Caco-2 (cell line): ENCODE measurements at regions not wholly inside any gene's neighbourhood (a gene's known extent, or its start where the extent isn't known, plus 50 kb on each side); places are given as distances from the start of the nearest gene placed in this dataset.

Source experiments
- BruUV-seq: library from RNA; stranded (reverse); fragments of 400-500 nt; replicated peaks from 2 replicates; lab custom pipeline; 2021; lab: Mats Ljungman, UMichigan
- CTCF ChIA-PET: fragments of 300-600 bp; sonication (Branson Sonifier 250); formaldehyde crosslinking; loops from one replicate; lab custom pipeline; 2022; ENCODE audit warnings: antibody characterized with exemption; lab: Charles Lee
- POLR2A ChIA-PET: fragments of 300-600 bp; sonication (Branson Sonifier 250); formaldehyde crosslinking; loops from one replicate; lab custom pipeline; 2022; ENCODE audit warnings: antibody characterized with exemption; lab: Charles Lee
- DNase-seq, 2 experiments: peaks; one replicate each; pipeline versions ENCODE4 v3.0.0 to v3.0.0-alpha.2; 2020 to 2022
- H3K27me3 ChIP-seq: replicated peaks from 2 replicates; pipeline ENCODE4 v1.6.0; 2011; ENCODE audit warnings: low read length; ENCODE audit not compliant: control insufficient read depth, insufficient read depth
- H3K36me3 ChIP-seq: 2 replicates; pipeline ENCODE4 v1.5.1; 2011; ENCODE audit warnings: low read length; ENCODE audit not compliant: control insufficient read depth, insufficient read depth
- H3K4me1 ChIP-seq: fragments of 250-450 bp; sonication (Bioruptor Pico); 2 replicates; pipeline ENCODE4 v1.5.1; 2020; ENCODE audit warnings: mild to moderate bottlenecking
- H3K4me3 ChIP-seq: 2 replicates; pipeline ENCODE4 v1.5.1; 2011; ENCODE audit warnings: low read depth, mild to moderate bottlenecking, control low read depth, low read length
- H3K9me3 ChIP-seq: fragments of 250-450 bp; sonication (Bioruptor Pico); 2 replicates; pipeline ENCODE4 v1.5.1; 2020; ENCODE audit warnings: mild to moderate bottlenecking, moderate library complexity
- H3K27ac Mint-ChIP-seq: one replicate; pipeline ENCODE4 v1.8.0; 2022; ENCODE audit warnings: mixed read lengths; ENCODE audit not compliant: unreplicated experiment
- H3K27me3 Mint-ChIP-seq: one replicate; pipeline ENCODE4 v1.8.0; 2022; ENCODE audit warnings: mixed read lengths; ENCODE audit not compliant: insufficient read depth, unreplicated experiment
- H3K36me3 Mint-ChIP-seq: one replicate; pipeline ENCODE4 v1.8.0; 2022; ENCODE audit warnings: mild to moderate bottlenecking, mixed read lengths; ENCODE audit not compliant: insufficient read depth, unreplicated experiment
- H3K4me1 Mint-ChIP-seq: one replicate; pipeline ENCODE4 v1.8.0; 2022; ENCODE audit warnings: low read depth, mixed read lengths; ENCODE audit not compliant: unreplicated experiment
- H3K4me3 Mint-ChIP-seq: one replicate; pipeline ENCODE4 v1.8.0; 2022; ENCODE audit warnings: mild to moderate bottlenecking, moderate library complexity, mixed read lengths; ENCODE audit not compliant: unreplicated experiment
- H3K9me3 Mint-ChIP-seq: one replicate; pipeline ENCODE4 v1.8.0; 2022; ENCODE audit warnings: mixed read lengths; ENCODE audit not compliant: unreplicated experiment
- CTCF ChIP-seq, 2 experiments: fragments of 200-600 bp in 1 of 2; IDR thresholded peaks; 1 replicate in 1 of 2; 2 replicates in 1 of 2; pipeline versions ENCODE4 v1.5.1 to v1.8.0; 2011 to 2022; ENCODE audit warnings: antibody characterized with exemption in 1 of 2, control low read depth in 1 of 2, inconsistent platforms in 1 of 2, low read depth in 1 of 2, low read length in 1 of 2, mild to moderate bottlenecking in 1 of 2, moderate library complexity in 1 of 2; ENCODE audit not compliant: insufficient read depth in 1 of 2, severe bottlenecking in 1 of 2, unreplicated experiment in 1 of 2
- intact Hi-C: fragments of 100-400 bp; cut with micrococcal nuclease; formaldehyde crosslinking; loops from one replicate; pipeline ENCODE4 v1.10.0; 2022; ENCODE audit not compliant: unreplicated experiment

GRCh38 chr16:86984343-86984742 is 332.8 kb downstream of the C16orf95 start:
- H3K9me3 Mint-ChIP-seq, result peaks cover 12% of the 10 kb centered on the region
- CTCF ChIA-PET, result no interaction called here

GRCh38 chr16:86984991-86985647 is 332.1 kb downstream of the C16orf95 start:
- BruUV-seq, result no TSS peak
- H3K4me3 ChIP-seq, result no peak overlapping the region
- intact Hi-C loops, result no loop called here
- no peaks in the 10 kb centered on the region for H3K27me3 ChIP-seq
- Mint-ChIP-seq H3K27me3 (peaks cover 3% of the 10 kb centered on the region), H3K27ac (no peak overlapping the region), H3K36me3 (peaks cover 10% of the 10 kb centered on the region), H3K4me3 (no peak overlapping the region), H3K4me1 (no peaks in the 10 kb centered on the region), H3K9me3 (peaks cover 6% of the 10 kb centered on the region)
- POLR2A ChIA-PET, result no interaction called here
- CTCF ChIA-PET, result no interaction called here
- no peak for DNase-seq
- H3K36me3 ChIP-seq, result no peaks in the 10 kb centered on the region
- peaks cover 12% of the 10 kb centered on the region for H3K9me3 ChIP-seq
- no peak for TF ChIP-seq CTCF (IDR thresholded peaks at IDR 0.05; ENCODE audit: insufficient read depth in 1 of 2, low read depth in 1 of 2, low read length in 1 of 2, severe bottlenecking in 1 of 2, unreplicated experiment in 1 of 2)
- H3K4me1 ChIP-seq, result no peaks in the 10 kb centered on the region

More at GRCh38 chr16:86984343-86984742, 332.8 kb downstream of the C16orf95 start:
- TF ChIP-seq CTCF (IDR thresholded peaks at IDR 0.05; ENCODE audit: insufficient read depth in 1 of 2, low read depth in 1 of 2, low read length in 1 of 2, severe bottlenecking in 1 of 2, unreplicated experiment in 1 of 2), result no peak
- Mint-ChIP-seq H3K4me3 (no peak overlapping the region), H3K36me3 (peaks cover 10% of the 10 kb centered on the region), H3K27ac (no peak overlapping the region), H3K4me1 (no peaks in the 10 kb centered on the region), H3K27me3 (peaks cover 7% of the 10 kb centered on the region)
- Histone ChIP-seq H3K27me3 (no peaks in the 10 kb centered on the region), H3K9me3 (peaks cover 12% of the 10 kb centered on the region), H3K4me3 (no peak overlapping the region), H3K36me3 (no peaks in the 10 kb centered on the region), H3K4me1 (no peaks in the 10 kb centered on the region)
- POLR2A ChIA-PET, result no interaction called here
- BruUV-seq, result no TSS peak
- intact Hi-C loops, result no loop called here
- no peak for DNase-seq

GRCh38 chr16:86985648-86986015 is 331.6 kb downstream of the C16orf95 start:
- Histone ChIP-seq H3K36me3 (no peaks in the 10 kb centered on the region), H3K27me3 (no peaks in the 10 kb centered on the region), H3K4me1 (no peaks in the 10 kb centered on the region), H3K4me3 (no peak overlapping the region), H3K9me3 (peaks cover 12% of the 10 kb centered on the region)
- intact Hi-C loops, result no loop called here
- no peak for TF ChIP-seq CTCF (IDR thresholded peaks at IDR 0.05; ENCODE audit: insufficient read depth in 1 of 2, low read depth in 1 of 2, low read length in 1 of 2, severe bottlenecking in 1 of 2, unreplicated experiment in 1 of 2)
- Mint-ChIP-seq H3K27ac (no peak overlapping the region), H3K36me3 (peaks cover 10% of the 10 kb centered on the region), H3K4me3 (no peak overlapping the region), H3K4me1 (no peaks in the 10 kb centered on the region), H3K27me3 (no peaks in the 10 kb centered on the region), H3K9me3 (peaks cover 1% of the 10 kb centered on the region)
- ChIA-PET CTCF (no interaction called here), POLR2A (no interaction called here)
- no TSS peak for BruUV-seq
- DNase-seq, result no peak
